Dendritic cell treated with granulocyte-macrophage colony-stimulating factor and Interleukin-4, amounts not matched to agents 40 ng/mL and 50 ng/mL, for 4 days (primary cell): ENCODE measurements at regions not wholly inside any gene's neighbourhood (a gene's known extent, or its start where the extent isn't known, plus 50 kb on each side); places are given as distances from the start of the nearest gene placed in this dataset.

Source experiments
- H3K27ac Mint-ChIP-seq: one replicate; pipeline ENCODE4 v1.8.0; 2022; ENCODE audit warnings: mild to moderate bottlenecking, mixed read lengths
- H3K27me3 Mint-ChIP-seq: one replicate; pipeline ENCODE4 v1.8.0; 2022; ENCODE audit warnings: mild to moderate bottlenecking, mixed read lengths
- H3K36me3 Mint-ChIP-seq: one replicate; pipeline ENCODE4 v1.8.0; 2022; ENCODE audit warnings: low read depth, mixed read lengths
- H3K4me1 Mint-ChIP-seq: one replicate; pipeline ENCODE4 v1.8.0; 2022; ENCODE audit warnings: low read depth, mixed read lengths
- H3K4me3 Mint-ChIP-seq: one replicate; pipeline ENCODE4 v1.8.0; 2022; ENCODE audit warnings: mild to moderate bottlenecking, moderate library complexity, mixed read lengths
- H3K9me3 Mint-ChIP-seq: one replicate; pipeline ENCODE4 v1.8.0; 2022; ENCODE audit warnings: mixed read lengths
- intact Hi-C: fragments of 100-400 bp; cut with micrococcal nuclease; formaldehyde crosslinking; loops from one replicate; pipeline ENCODE4 v1.15.0; 2022

DNA sequence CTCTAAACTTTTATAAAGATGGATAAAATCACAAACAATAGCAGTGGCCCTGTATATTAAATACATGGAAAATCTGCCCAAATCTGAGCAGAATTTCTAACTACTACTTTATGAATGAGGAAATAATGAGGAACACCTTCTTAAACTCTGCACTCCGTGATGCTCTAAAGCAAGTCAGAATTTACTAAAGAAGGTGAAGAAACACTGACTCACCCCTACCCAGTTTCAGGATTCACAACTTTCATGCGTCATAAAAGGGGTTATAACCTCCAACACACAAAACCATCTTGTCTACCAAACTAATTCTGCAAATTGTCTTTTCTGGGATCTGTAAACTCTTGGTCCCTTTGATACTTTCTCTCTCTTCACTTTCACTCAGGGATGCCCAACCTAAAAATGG lies 561.1 kb upstream of the ACO1 start:
- Mint-ChIP-seq H3K27ac (no peak overlapping the region), H3K4me1 (no peaks in the 10 kb centered on the region), H3K9me3 (peaks cover 8% of the 10 kb centered on the region), H3K4me3 (no peak overlapping the region), H3K27me3 (no peaks in the 10 kb centered on the region), H3K36me3 (no peaks in the 10 kb centered on the region)
- intact Hi-C loops: no loop called here

DNA sequence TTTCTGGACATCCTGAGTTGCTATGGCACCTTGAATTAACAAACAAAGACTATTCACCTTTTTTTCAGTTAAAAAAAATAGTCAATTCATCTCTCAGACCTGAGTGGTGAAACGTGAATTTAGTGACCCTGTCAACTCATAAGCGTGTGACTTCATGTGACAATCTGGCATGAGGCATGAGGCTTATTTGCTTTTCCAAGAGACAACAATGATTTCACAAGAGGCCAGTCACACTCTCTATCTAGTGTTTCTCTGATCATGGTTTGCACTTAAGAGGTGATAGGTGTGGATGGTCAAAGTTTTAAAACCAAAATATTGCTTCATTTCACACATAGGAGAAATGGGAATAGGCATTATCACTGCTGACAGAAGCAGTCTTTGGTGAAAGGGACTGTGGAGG lies 559.6 kb upstream of the ACO1 start:
- no peaks in the 10 kb centered on the region for H3K27me3 Mint-ChIP-seq
- intact Hi-C loops: no loop called here
- H3K9me3 Mint-ChIP-seq: peaks cover 8% of the 10 kb centered on the region
- no peak overlapping the region for H3K27ac Mint-ChIP-seq
- H3K4me3 Mint-ChIP-seq: no peak overlapping the region
- H3K36me3 Mint-ChIP-seq: no peaks in the 10 kb centered on the region
- H3K4me1 Mint-ChIP-seq: no peaks in the 10 kb centered on the region

DNA sequence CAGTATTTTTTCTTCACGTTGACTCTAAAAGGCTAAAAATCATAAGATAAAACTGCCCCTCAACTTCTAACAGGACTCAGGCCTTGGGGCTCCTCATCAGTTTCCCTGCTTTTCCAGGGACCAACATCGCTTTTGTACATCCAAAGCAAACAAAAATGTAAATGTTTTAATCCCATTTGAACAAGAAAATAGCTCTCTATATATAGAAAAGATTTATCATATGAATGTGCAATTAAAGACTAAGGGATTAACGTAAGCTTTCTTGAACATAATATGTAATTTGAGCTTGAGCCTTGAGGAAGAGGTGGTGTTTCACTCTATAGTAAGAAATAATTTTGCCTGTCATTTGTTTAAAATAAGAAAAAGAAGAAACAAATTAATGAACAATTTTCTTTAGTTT lies 547.2 kb upstream of the ACO1 start:
- Mint-ChIP-seq H3K36me3 (no peaks in the 10 kb centered on the region), H3K27ac (no peak overlapping the region), H3K9me3 (no peaks in the 10 kb centered on the region), H3K27me3 (no peaks in the 10 kb centered on the region), H3K4me3 (no peak overlapping the region), H3K4me1 (no peaks in the 10 kb centered on the region)
- intact Hi-C loops: no loop called here

DNA sequence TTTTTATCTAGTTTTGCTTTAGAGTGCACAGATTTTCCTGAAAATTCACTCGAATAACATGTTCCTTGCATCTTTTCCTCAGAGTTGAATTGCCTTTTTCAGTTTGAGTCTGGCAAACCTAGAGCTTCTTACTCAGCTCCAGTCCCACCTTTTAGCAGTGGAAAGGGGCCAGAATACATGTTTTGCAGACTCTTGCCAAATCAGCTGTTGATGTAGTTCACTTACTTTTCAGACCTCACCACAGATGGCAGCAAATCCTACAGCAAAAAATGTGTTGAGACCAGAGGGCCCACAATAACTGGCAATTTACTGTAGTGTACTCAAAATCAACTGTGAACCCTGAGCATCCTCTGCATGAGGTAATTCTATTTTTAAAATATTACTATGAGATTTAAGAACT lies 545.2 kb upstream of the ACO1 start:
- no peaks in the 10 kb centered on the region for H3K36me3 Mint-ChIP-seq
- intact Hi-C loops: no loop called here
- H3K27me3 Mint-ChIP-seq: no peaks in the 10 kb centered on the region

DNA sequence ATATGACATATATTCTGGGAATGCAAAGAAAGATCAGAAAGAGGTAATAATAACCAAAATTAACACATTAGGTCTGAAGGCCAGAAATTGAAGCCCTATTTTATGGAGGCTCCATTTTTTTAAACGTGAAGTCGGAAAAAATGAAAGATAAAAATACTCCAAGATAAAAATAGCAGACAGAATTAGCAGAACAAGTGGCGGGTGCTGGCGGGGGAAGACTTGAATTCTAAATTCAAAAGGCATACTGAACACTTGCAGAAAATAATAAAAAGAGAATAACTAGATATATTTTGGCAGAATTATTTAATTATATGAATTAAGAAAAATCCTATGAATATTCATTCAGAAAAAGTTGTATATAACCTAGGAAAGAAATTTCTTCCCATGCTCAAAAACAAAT lies 543.7 kb upstream of the ACO1 start:
- Mint-ChIP-seq H3K4me1 (no peaks in the 10 kb centered on the region), H3K27me3 (no peaks in the 10 kb centered on the region), H3K27ac (no peak overlapping the region), H3K9me3 (no peaks in the 10 kb centered on the region), H3K36me3 (no peaks in the 10 kb centered on the region), H3K4me3 (no peak overlapping the region)
- intact Hi-C loops: no loop called here

More for the DNA sequence above, 545.2 kb upstream of the ACO1 start:
- Mint-ChIP-seq H3K4me3 (no peak overlapping the region), H3K4me1 (no peaks in the 10 kb centered on the region), H3K27ac (no peak overlapping the region), H3K9me3 (no peaks in the 10 kb centered on the region)

DNA sequence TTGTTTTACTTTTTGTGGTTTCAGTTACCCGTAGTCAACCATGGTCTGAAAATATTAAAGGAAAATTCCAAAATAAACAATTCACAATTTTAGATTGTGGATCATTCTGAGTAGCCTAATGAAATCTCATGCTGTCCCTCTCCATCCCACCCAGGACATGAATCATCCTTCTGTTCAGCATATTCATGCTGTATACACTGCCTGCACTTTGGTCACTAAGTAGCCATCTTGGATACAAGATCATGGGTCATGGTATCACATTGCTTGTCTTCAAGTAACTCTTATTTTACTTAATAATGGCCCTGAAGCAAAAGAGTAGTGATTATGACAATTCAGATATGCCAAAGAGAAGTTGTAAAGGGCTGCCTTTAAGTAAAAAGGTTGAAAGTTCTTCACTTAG lies 536.5 kb upstream of the ACO1 start:
- H3K9me3 Mint-ChIP-seq: no peaks in the 10 kb centered on the region

DNA sequence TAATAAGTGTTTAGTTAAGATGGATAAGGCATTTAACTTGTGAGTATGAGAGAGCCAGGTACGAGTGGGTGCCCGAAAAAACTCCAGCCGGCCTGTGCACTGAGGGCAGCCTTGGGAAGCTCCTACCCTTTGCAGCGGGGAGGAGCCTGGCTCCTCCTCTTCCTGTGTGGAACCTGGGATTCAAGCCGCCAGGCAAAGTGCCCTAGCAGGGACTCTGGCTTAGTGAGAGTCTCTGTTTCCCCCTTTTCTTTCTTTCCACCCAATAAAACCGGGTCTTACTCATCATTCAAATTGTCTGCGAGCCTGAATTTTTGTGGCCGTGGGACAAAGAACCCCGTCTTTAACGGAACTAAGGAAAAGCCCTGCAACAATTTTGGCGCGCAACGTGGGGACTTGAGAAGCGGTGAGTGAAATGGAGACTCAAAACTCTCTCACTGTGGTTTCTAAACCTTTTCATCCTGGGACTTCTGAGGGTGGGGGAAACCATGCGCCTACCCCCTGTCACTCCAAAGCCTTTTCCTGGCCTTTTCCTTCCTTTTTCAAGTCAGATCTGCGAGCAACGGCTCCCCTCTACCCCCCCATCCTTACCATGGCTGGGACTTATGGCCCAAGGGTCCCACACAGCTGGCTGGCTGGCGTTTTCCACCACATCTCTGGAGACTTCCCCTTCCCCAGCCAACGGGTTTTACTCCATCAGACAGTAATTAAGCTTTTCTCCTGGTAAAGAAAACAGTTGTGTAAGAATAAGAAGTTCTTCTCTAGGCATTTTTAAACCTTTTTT lies 535.7 kb upstream of the ACO1 start:
- Mint-ChIP-seq H3K9me3 (no peaks in the 10 kb centered on the region), H3K4me1 (no peaks in the 10 kb centered on the region), H3K4me3 (no peak overlapping the region), H3K27me3 (no peaks in the 10 kb centered on the region), H3K27ac (no peak overlapping the region), H3K36me3 (no peaks in the 10 kb centered on the region)
- intact Hi-C loops: no loop called here

More for the DNA sequence above, 536.5 kb upstream of the ACO1 start:
- Mint-ChIP-seq H3K27me3 (no peaks in the 10 kb centered on the region), H3K4me1 (no peaks in the 10 kb centered on the region), H3K27ac (no peak overlapping the region), H3K4me3 (no peak overlapping the region), H3K36me3 (no peaks in the 10 kb centered on the region)
- intact Hi-C loops: no loop called here

DNA sequence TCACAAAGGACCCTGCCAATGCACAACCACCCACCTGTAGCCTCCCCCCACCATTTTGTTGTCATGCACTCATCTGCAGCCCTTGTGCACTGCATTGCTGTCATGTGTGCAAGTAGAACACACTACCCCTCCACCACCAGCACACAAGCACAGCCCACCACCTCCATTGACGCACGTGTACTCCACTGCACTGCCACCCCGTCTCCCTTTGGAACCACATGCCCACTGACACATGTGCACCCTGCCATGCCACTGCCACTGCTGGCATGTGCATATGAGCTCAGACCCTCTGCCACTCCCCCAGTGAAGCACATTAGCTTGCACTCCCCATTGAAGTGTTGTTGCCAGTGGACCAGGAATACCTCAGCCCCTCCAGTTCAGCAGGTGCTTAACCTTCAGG lies 530.3 kb upstream of the ACO1 start:
- H3K36me3 Mint-ChIP-seq: no peaks in the 10 kb centered on the region
- intact Hi-C loops: no loop called here
- H3K4me3 Mint-ChIP-seq: no peak overlapping the region
- H3K4me1 Mint-ChIP-seq: no peaks in the 10 kb centered on the region
- H3K27me3 Mint-ChIP-seq: no peaks in the 10 kb centered on the region
- no peak overlapping the region for H3K27ac Mint-ChIP-seq
- peaks cover 16% of the 10 kb centered on the region for H3K9me3 Mint-ChIP-seq

DNA sequence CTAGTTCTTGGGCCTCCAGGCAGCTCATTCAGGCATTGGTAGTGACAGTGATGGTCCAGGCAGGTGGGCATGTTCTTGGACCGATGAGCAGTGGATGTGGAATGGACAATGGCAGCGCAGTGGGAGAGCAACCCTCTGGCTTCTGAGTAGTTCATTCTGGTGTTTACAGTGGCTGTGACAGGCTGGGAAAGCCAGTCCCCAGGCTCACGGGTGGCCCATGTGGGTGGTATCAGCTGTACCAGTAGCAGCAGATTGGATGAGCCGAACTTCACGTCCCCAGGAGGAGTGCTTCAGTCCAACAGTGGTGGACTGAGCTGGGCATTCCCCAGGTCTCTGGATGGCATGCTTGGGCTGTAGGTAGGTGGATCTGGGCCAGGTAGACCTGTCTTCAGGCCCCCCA lies 515.6 kb upstream of the ACO1 start:
- Mint-ChIP-seq H3K27me3 (no peaks in the 10 kb centered on the region), H3K4me3 (no peak overlapping the region), H3K36me3 (no peaks in the 10 kb centered on the region), H3K27ac (no peak overlapping the region), H3K4me1 (no peaks in the 10 kb centered on the region), H3K9me3 (peaks cover 27% of the 10 kb centered on the region)
- intact Hi-C loops: no loop called here

DNA sequence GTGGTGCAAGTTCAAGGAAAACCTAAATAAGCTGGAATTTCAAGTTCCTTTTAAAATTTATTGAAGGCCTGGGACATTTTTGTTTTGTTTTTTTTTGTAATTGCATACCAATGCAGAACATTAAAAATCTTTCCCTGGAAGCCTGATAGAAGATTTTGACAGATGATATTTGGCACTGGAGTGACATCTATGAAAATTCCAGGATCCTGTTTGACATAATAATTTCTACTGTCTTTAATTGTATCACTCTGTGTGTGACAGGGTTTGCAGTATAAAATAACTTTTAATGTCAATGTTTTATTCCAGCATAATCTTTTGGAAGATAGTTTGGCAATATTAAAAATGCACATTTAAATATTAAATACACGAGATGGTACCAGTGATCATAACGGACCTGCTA lies 514.2 kb upstream of the ACO1 start:
- H3K9me3 Mint-ChIP-seq: peaks cover 27% of the 10 kb centered on the region
- intact Hi-C loops: no loop called here
- no peaks in the 10 kb centered on the region for H3K27me3 Mint-ChIP-seq
- H3K36me3 Mint-ChIP-seq: no peaks in the 10 kb centered on the region
- H3K27ac Mint-ChIP-seq: no peak overlapping the region
- no peaks in the 10 kb centered on the region for H3K4me1 Mint-ChIP-seq
- no peak overlapping the region for H3K4me3 Mint-ChIP-seq

DNA sequence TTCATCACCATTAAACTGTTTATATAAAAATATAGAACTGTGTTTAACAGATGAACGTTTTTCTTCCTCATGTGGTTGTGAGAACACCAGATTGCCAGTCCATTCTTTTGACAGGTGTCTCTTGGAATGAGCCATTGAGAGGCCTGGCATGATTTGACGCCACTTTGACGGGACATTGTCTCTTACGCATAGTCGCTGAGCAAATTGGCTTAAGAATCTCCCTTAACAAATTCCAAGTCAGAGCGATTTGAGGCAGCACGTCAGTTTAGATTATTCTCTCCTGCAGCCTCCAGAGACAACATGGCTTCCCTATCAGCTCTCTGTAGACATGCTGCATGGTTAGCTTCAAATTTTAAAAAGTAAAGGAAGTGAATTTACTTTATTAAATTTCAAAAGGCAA lies 510.7 kb upstream of the ACO1 start:
- intact Hi-C loops: no loop called here
- no peak overlapping the region for H3K27ac Mint-ChIP-seq
- no peaks in the 10 kb centered on the region for H3K36me3 Mint-ChIP-seq
- no peak overlapping the region for H3K4me3 Mint-ChIP-seq
- H3K4me1 Mint-ChIP-seq: no peaks in the 10 kb centered on the region
- no peaks in the 10 kb centered on the region for H3K27me3 Mint-ChIP-seq
- H3K9me3 Mint-ChIP-seq: peaks cover 12% of the 10 kb centered on the region

DNA sequence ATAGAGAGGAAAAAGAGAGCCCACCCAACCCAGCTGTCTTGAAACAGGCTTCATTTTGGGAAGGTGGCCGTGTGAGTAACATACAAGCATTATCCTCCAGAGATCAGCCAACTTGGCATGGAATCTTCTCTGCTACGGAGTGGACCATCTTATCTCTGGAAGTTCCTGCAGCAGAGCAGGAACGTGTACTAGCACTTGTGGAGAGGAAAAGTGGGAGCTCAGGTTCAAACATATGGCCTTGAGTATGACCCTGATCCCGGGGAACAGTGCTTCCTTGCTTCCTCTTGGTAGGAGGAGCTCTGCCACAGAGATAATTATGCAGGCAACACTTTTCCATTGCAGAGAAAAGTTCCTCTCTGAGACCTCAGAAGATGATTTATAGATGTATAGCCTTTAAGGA lies 490.4 kb upstream of the ACO1 start:
- H3K27ac Mint-ChIP-seq: no peak overlapping the region
- intact Hi-C loops: no loop called here
- no peak overlapping the region for H3K4me3 Mint-ChIP-seq
- H3K27me3 Mint-ChIP-seq: no peaks in the 10 kb centered on the region
- no peaks in the 10 kb centered on the region for H3K36me3 Mint-ChIP-seq
- no peaks in the 10 kb centered on the region for H3K4me1 Mint-ChIP-seq
- H3K9me3 Mint-ChIP-seq: peaks cover 13% of the 10 kb centered on the region

DNA sequence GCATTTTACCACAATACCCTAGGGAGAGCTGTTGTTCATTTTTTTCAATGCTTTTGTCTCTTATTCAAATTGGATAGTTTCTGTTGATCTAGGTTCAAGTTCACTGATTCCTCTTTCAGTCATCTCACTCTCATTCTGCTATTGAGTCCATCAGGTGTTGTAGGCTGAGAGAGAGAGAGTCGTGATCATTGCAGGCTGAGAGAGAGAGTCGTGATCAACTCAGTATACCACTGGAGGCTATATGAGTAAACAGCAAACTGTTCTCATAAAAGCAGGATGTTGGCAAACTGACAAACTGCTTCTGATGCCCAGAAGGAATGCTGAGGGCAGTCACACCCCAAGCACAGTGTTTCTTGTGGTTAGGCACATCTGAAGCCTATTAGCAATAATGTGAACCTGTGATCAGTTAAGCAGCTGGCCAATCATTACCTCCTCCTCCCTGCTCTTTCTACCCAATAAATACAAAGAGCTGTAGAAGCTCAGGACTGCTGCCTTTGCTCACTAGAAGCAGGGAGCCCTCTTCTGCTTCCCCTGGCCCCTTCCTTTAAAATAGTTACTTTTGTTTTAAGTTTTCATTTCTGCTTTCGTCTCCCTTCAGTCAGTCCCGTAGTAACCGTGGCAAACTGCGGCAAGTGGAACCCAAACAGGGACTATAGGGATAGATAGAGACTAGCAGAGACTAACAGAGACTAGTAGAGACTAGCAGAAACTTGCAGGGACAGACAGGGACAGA lies 476.1 kb upstream of the ACO1 start:
- no peaks in the 10 kb centered on the region for H3K4me1 Mint-ChIP-seq
- peak overlapping the region; percentile 33 for H3K4me3 Mint-ChIP-seq
- intact Hi-C loops: no loop called here
- peaks cover 16% of the 10 kb centered on the region for H3K9me3 Mint-ChIP-seq
- no peaks in the 10 kb centered on the region for H3K27me3 Mint-ChIP-seq
- no peaks in the 10 kb centered on the region for H3K36me3 Mint-ChIP-seq
- no peak overlapping the region for H3K27ac Mint-ChIP-seq

DNA sequence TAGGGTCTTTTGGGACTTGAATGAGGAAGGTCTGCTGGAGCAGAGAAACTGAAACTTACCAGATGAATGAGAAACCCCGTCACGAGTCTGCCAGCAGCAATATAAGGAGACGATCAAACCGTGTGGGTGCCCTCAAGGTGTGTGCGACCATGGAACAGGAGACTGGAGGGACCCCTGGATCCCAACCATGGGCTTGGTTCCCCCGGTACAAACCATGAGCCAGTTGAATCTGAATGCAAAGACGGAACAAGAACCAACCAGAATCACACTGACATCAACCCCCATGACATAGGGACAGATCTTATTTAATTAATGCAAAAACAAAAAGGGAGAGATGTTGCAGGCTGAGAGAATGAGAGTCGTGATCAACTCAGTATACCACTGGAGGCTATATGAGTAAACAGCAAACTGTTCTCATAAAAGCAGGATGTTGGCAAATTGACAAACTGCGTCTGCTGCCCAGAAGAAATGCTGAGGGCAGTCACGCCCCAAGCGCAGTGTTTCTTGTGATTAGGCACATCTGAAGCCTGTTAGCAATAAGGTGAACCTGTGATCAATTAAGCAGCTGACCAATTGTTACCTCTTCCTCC lies 475.5 kb upstream of the ACO1 start:
- Mint-ChIP-seq H3K27me3 (no peaks in the 10 kb centered on the region), H3K4me3 (peak overlapping the region; percentile 33), H3K36me3 (no peaks in the 10 kb centered on the region), H3K4me1 (no peaks in the 10 kb centered on the region), H3K27ac (no peak overlapping the region), H3K9me3 (peaks cover 10% of the 10 kb centered on the region)
- intact Hi-C loops: no loop called here
